ENCODE measurements at regions not wholly inside any gene's neighbourhood (a gene's known extent, or its start where the extent isn't known, plus 50 kb on each side); places are given as distances from the start of the nearest gene placed in this dataset.

- Histone ChIP-seq H3K27me3 (ENCODE audit: insufficient read depth in 3 of 3, low read length in 2 of 3) (no peaks in the 10 kb centered on the region), H3K4me1 (no peaks in the 10 kb centered on the region), H3K27ac (no peak overlapping the region), H3K4me3 (no peak overlapping the region), H3K9me3 (no peaks in the 10 kb centered on the region), H3K36me3 (ENCODE audit: insufficient read depth in 1 of 2, low read depth in 1 of 2) (no peaks in the 10 kb centered on the region)
- intact Hi-C loops (cut with DNase I), result no loop called here
- DNase-seq, result no peak
- 61 to 66% (median 64%) methylated on average over 4 of the region's 4 CpGs for WGBS, 3 donors
- ATAC-seq, result no peak
- TF ChIP-seq CTCF (IDR thresholded peaks at IDR 0.05), result no peak
Observed at GRCh38 chr4:83929550-83929949, 393.6 kb downstream of the GPAT3 start.

- H3K9me3 ChIP-seq, result no peaks in the 10 kb centered on the region
- no peaks in the 10 kb centered on the region for H3K36me3 ChIP-seq (ENCODE audit: insufficient read depth in 1 of 2, low read depth in 1 of 2)
- DNase-seq, result no peak
- WGBS, 3 donors, result 55 to 64% (median 56%) methylated on average over 1 of the region's 1 CpG
- no peaks in the 10 kb centered on the region for H3K27me3 ChIP-seq (ENCODE audit: insufficient read depth in 3 of 3, low read length in 2 of 3)
- TF ChIP-seq CTCF (IDR thresholded peaks at IDR 0.05), result no peak
- H3K4me1 ChIP-seq, result no peaks in the 10 kb centered on the region
- no peak for ATAC-seq
- intact Hi-C loops (cut with DNase I), result no loop called here
- H3K4me3 ChIP-seq, result no peak overlapping the region
- no peak overlapping the region for H3K27ac ChIP-seq
Observed at GRCh38 chr4:83926950-83927349, 391.0 kb downstream of the GPAT3 start.

GRCh38 chr4:83923341-83923740, 387.4 kb downstream of the GPAT3 start:
- TF ChIP-seq CTCF (IDR thresholded peaks at IDR 0.05), result no peak
- no peak for DNase-seq
- 57 to 73% (median 58%) methylated on average over 1 of the region's 1 CpG for WGBS, 3 donors
- intact Hi-C loops (cut with DNase I), result no loop called here
- Histone ChIP-seq H3K27ac (no peak overlapping the region), H3K9me3 (no peaks in the 10 kb centered on the region), H3K36me3 (ENCODE audit: insufficient read depth in 1 of 2, low read depth in 1 of 2) (no peaks in the 10 kb centered on the region), H3K4me1 (no peaks in the 10 kb centered on the region), H3K27me3 (ENCODE audit: insufficient read depth in 3 of 3, low read length in 2 of 3) (no peaks in the 10 kb centered on the region), H3K4me3 (no peak overlapping the region)
- no peak for ATAC-seq

GRCh38 chr4:83922402-83922801, 386.5 kb downstream of the GPAT3 start:
- DNase-seq (no peak), ATAC-seq (no peak)
- intact Hi-C loops (cut with DNase I), result no loop called here
- TF ChIP-seq CTCF (IDR thresholded peaks at IDR 0.05), result no peak
- H3K4me3 ChIP-seq, result no peak overlapping the region
- H3K27me3 ChIP-seq (ENCODE audit: insufficient read depth in 3 of 3, low read length in 2 of 3), result no peaks in the 10 kb centered on the region
- H3K36me3 ChIP-seq (ENCODE audit: insufficient read depth in 1 of 2, low read depth in 1 of 2), result no peaks in the 10 kb centered on the region
- WGBS, 3 donors, result 33 to 50% (median 36%) methylated on average over 1 of the region's 1 CpG
- H3K4me1 ChIP-seq, result no peaks in the 10 kb centered on the region
- no peak overlapping the region for H3K27ac ChIP-seq
- no peaks in the 10 kb centered on the region for H3K9me3 ChIP-seq

- Histone ChIP-seq H3K27ac (no peak overlapping the region), H3K36me3 (ENCODE audit: insufficient read depth in 1 of 2, low read depth in 1 of 2) (no peaks in the 10 kb centered on the region), H3K9me3 (no peaks in the 10 kb centered on the region), H3K4me1 (no peaks in the 10 kb centered on the region), H3K4me3 (no peak overlapping the region), H3K27me3 (ENCODE audit: insufficient read depth in 3 of 3, low read length in 2 of 3) (no peaks in the 10 kb centered on the region)
- intact Hi-C loops (cut with DNase I), result no loop called here
- TF ChIP-seq CTCF (IDR thresholded peaks at IDR 0.05), result no peak
- DNase-seq (no peak), ATAC-seq (no peak)
- WGBS, 3 donors, result 95 to 97% (median 95%) methylated on average over 8 of the region's 8 CpGs
Observed at GRCh38 chr4:83921124-83921523, 385.2 kb downstream of the GPAT3 start.

All from psoas muscle (tissue), 7 donors.